Fibroblast of lung (primary cell): ENCODE measurements at regions not wholly inside any gene's neighbourhood (a gene's known extent, or its start where the extent isn't known, plus 50 kb on each side); places are given as distances from the start of the nearest gene placed in this dataset.

ENCODE experiments used
- EZH2 ChIP-seq: IDR thresholded peaks from 2 replicates; pipeline ENCODE4 v1.5.1; 2012; ENCODE audit warnings: low read length, control low read depth, mild to moderate bottlenecking; ENCODE audit errors: missing control alignments
- TF ChIP-seq, protein P1 (sequence below), 2 donors: IDR thresholded peaks in 1 of 2; conservative IDR thresholded peaks in 1 of 2; 1 replicate in 1 of 2; 2 replicates in 1 of 2; pipeline ENCODE4 v1.5.1; 2011 to 2012; ENCODE audit warnings: low read length in 2 of 2, control low read depth in 1 of 2, inconsistent platforms in 1 of 2, low read depth in 1 of 2, mild to moderate bottlenecking in 1 of 2

DNA sequence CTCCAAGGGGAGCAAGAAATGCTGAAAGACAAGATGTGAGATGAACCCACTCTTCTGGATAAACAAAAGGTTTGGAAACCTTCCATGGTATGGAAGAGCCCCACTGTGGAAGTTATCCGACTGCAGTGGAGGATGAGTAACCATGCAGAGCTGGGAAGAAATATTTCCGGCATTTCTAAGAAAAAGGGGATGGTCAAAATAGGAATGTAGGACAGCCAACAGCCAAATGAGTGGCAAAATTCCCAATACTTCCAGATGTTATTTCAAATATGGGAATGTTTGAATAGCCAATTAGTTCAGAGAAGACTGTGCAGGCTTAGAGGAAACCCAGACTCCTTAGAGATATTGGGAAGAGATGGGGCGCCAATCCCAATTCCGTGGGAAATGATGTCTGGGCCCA lies 246.8 kb downstream of the RAD51AP2 start:
- TF ChIP-seq, protein P1, sequence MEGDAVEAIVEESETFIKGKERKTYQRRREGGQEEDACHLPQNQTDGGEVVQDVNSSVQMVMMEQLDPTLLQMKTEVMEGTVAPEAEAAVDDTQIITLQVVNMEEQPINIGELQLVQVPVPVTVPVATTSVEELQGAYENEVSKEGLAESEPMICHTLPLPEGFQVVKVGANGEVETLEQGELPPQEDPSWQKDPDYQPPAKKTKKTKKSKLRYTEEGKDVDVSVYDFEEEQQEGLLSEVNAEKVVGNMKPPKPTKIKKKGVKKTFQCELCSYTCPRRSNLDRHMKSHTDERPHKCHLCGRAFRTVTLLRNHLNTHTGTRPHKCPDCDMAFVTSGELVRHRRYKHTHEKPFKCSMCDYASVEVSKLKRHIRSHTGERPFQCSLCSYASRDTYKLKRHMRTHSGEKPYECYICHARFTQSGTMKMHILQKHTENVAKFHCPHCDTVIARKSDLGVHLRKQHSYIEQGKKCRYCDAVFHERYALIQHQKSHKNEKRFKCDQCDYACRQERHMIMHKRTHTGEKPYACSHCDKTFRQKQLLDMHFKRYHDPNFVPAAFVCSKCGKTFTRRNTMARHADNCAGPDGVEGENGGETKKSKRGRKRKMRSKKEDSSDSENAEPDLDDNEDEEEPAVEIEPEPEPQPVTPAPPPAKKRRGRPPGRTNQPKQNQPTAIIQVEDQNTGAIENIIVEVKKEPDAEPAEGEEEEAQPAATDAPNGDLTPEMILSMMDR (conservative IDR thresholded peaks at IDR 0.05 in 1 of 2, IDR thresholded peaks at IDR 0.05 in 1 of 2; ENCODE audit: low read depth in 1 of 2, low read length in 2 of 2) = no peak
- TF ChIP-seq EZH2 = no peak
